ENCODE measurements at regions not wholly inside any gene's neighbourhood (a gene's known extent, or its start where the extent isn't known, plus 50 kb on each side); places are given as distances from the start of the nearest gene placed in this dataset.
A peak's percentile ranks its signal among the peaks of the same experiment; 100 is the strongest.

DNA sequence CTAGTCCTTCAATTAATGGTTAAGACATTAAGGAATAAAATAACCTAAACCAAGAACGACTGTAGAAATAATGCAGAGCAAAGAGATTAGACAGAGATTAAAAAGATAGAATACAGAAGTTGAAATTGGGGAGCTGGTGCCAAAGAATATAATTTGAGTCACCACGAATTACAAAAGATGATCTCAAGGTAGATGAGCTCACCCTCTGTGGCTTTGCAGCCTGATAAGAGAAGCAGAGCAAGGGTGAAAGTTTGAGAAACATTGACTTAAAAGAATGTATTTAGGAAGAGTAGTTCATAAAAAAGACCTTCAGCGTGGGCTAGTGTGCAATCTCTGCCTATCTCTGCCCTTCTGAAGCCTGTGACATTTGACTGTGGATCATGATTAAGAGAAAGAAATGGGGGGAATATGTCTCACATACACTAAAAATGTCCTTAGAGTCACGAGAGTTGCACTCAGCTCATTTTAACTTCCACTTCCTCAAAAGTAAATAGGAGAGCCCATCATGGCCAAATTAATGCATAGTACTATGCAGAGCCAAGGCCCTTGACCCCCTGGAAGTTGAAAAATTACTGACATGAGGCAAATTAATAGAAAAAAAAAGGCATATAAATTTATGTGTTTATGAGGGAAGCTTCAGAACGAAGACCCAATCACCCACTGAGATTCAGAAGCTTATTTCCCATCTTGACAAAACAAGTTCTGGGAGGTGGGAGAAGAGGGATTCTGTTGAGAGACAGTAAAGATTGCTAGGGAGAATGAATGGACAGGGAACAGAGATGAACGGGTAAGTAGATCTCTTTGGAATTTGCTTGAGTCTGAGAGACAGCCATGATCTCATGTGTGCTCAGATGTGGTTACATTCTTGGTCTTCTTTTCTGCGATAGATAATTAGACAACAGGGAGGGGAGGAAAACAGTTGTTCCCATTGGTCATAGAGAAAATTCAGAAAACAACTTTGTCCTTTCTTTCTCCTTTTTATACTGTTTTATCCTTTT, 395.4 kb upstream of the LRRC7 start:
- WGBS, 2 donors, result 69 to 71% methylated on average over 7 of the region's 7 CpGs

DNA sequence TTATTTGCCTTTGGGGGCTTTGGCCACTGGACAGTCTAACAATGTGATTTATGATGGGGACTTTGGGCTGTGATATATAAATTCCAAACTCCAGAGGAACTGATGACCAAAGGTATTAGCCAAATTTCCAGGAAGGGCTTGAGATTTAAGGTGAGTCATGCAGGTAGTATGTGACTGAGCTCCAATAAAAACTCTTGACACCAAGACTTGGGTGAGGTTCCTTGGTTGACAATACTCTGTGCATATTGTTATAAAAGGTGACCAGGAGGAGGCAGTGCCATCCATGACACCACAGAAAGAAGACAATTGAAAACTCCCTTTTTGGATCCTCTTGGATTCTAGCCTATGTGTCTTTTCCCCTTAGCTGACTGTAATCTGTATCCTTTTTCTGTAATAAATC, 392.7 kb upstream of the LRRC7 start:
- TF ChIP-seq, protein P1, sequence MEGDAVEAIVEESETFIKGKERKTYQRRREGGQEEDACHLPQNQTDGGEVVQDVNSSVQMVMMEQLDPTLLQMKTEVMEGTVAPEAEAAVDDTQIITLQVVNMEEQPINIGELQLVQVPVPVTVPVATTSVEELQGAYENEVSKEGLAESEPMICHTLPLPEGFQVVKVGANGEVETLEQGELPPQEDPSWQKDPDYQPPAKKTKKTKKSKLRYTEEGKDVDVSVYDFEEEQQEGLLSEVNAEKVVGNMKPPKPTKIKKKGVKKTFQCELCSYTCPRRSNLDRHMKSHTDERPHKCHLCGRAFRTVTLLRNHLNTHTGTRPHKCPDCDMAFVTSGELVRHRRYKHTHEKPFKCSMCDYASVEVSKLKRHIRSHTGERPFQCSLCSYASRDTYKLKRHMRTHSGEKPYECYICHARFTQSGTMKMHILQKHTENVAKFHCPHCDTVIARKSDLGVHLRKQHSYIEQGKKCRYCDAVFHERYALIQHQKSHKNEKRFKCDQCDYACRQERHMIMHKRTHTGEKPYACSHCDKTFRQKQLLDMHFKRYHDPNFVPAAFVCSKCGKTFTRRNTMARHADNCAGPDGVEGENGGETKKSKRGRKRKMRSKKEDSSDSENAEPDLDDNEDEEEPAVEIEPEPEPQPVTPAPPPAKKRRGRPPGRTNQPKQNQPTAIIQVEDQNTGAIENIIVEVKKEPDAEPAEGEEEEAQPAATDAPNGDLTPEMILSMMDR (IDR thresholded peaks at IDR 0.05), result no peak
- no peak for TF ChIP-seq EP300 (IDR thresholded peaks at IDR 0.05)
- no peak for TF ChIP-seq POLR2AphosphoS5 (IDR thresholded peaks at IDR 0.05)
- no peak for TF ChIP-seq POLR2A (IDR thresholded peaks at IDR 0.05)
- no peak for ATAC-seq (ENCODE audit: low FRiP score in 2 of 2)

More for the DNA sequence above, 395.4 kb upstream of the LRRC7 start:
- Histone ChIP-seq H3K9me3 (peaks cover 0 to 15% (median 0%) of the 10 kb centered on the region in 4 donors), H3K4me1 (no peaks in the 10 kb centered on the region), H3K36me3 (no peaks in the 10 kb centered on the region), H3K4me3 (no peak overlapping the region), H3K27ac (no peak overlapping the region), H3K27me3 (no peaks in the 10 kb centered on the region)
- DNase-seq (no peak), ATAC-seq (ENCODE audit: low FRiP score in 2 of 2) (peak in 1 of 2 donors; percentile 90)
- TF ChIP-seq, protein P1 (IDR thresholded peaks at IDR 0.05), result no peak
- no peak for TF ChIP-seq POLR2A (IDR thresholded peaks at IDR 0.05)
- TF ChIP-seq POLR2AphosphoS5 (IDR thresholded peaks at IDR 0.05), result no peak
- TF ChIP-seq EP300 (IDR thresholded peaks at IDR 0.05), result no peak

DNA sequence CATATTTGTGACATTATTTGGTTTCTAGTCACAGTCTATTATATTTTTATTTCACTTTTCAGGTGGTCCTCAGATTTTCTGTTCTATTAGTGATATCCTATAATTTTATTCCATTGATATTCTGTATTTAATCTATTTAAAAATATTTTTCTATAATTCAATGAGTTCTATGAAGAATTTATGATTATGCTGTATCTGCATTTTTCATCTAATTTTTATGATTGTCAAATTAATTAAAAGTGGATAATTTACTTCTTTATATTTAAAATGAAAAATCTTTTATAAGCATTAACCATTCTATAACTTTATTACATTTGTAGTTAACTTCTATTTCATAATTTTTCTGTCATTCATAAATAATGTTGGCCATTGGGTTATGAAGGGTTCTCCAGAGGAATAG, 387.4 kb upstream of the LRRC7 start:
- H3K4me3 ChIP-seq, result no peak overlapping the region
- ATAC-seq (ENCODE audit: low FRiP score in 2 of 2) (no peak), DNase-seq (no peak)
- no peaks in the 10 kb centered on the region for H3K27me3 ChIP-seq
- no peaks in the 10 kb centered on the region for H3K4me1 ChIP-seq
- H3K27ac ChIP-seq, result no peak overlapping the region
- no peaks in the 10 kb centered on the region for H3K9me3 ChIP-seq
- no peaks in the 10 kb centered on the region for H3K36me3 ChIP-seq
- TF ChIP-seq EP300 (IDR thresholded peaks at IDR 0.05) (no peak), POLR2A (IDR thresholded peaks at IDR 0.05) (no peak), POLR2AphosphoS5 (IDR thresholded peaks at IDR 0.05) (no peak)
- TF ChIP-seq, protein P1 (IDR thresholded peaks at IDR 0.05), result no peak

More for the DNA sequence above, 392.7 kb upstream of the LRRC7 start:
- peaks cover 0 to 9% (median 0%) of the 10 kb centered on the region in 4 donors for H3K9me3 ChIP-seq
- H3K27me3 ChIP-seq, result no peaks in the 10 kb centered on the region
- H3K4me1 ChIP-seq, result no peaks in the 10 kb centered on the region
- H3K27ac ChIP-seq, result no peak overlapping the region
- no peak for DNase-seq
- no peak overlapping the region for H3K4me3 ChIP-seq
- no peaks in the 10 kb centered on the region for H3K36me3 ChIP-seq

DNA sequence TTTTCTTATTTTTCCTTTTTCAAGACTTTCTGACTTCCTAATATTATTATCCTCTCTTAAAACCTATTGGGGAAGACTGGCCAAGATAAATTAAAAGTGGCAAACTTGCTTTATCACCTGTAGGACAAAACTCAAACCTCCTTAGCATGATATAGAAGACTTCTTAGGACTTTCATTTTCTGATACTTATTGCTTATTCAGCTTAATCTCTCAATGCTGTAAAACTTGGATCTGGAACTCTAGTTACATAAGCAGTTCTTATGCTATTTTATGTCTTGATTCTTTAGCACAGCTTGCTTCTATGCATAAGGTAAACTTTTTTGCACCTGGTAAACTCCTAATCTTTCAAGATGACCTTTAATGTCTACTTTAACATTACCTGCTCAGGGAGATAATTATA, 382.3 kb upstream of the LRRC7 start:
- H3K27ac ChIP-seq, result no peak overlapping the region
- no peak overlapping the region for H3K4me3 ChIP-seq
- DNase-seq (no peak), ATAC-seq (ENCODE audit: low FRiP score in 2 of 2) (no peak)
- H3K4me1 ChIP-seq, result no peaks in the 10 kb centered on the region
- TF ChIP-seq, protein P1 (IDR thresholded peaks at IDR 0.05), result no peak
- TF ChIP-seq EP300 (IDR thresholded peaks at IDR 0.05) (no peak), POLR2A (IDR thresholded peaks at IDR 0.05) (no peak), POLR2AphosphoS5 (IDR thresholded peaks at IDR 0.05) (no peak)
- no peaks in the 10 kb centered on the region for H3K27me3 ChIP-seq
- no peaks in the 10 kb centered on the region for H3K9me3 ChIP-seq
- H3K36me3 ChIP-seq, result no peaks in the 10 kb centered on the region

DNA sequence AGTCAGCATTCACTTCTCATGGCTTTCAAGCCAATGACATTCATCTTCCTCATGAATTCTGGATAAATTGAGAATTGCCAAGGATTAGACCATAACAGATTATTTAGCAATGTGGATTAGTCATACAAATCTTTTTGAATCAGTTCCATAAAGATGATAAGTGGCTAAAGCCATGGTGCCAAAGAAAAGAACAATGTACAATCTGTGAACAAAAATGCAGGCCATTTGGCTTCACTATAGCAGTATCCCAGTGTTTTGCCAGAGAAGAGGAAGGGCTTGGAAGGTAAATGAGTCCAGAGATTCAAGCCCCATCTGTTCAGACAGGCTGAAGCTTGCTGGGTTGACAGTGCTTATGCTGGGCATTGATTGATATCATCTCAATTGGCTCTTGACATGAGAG, 376.4 kb upstream of the LRRC7 start:
- no peaks in the 10 kb centered on the region for H3K4me1 ChIP-seq
- H3K27me3 ChIP-seq, result no peaks in the 10 kb centered on the region
- ATAC-seq (ENCODE audit: low FRiP score in 2 of 2) (peak in 1 of 2 donors; percentile 55), DNase-seq (no peak)
- no peaks in the 10 kb centered on the region for H3K36me3 ChIP-seq
- H3K4me3 ChIP-seq, result no peak overlapping the region
- TF ChIP-seq POLR2A (IDR thresholded peaks at IDR 0.05) (no peak), EP300 (IDR thresholded peaks at IDR 0.05) (no peak), POLR2AphosphoS5 (IDR thresholded peaks at IDR 0.05) (no peak)
- TF ChIP-seq, protein P1 (IDR thresholded peaks at IDR 0.05), result no peak
- H3K9me3 ChIP-seq, result no peaks in the 10 kb centered on the region
- H3K27ac ChIP-seq, result no peak overlapping the region
